GM19468 (cell line): ENCODE measurements at regions not wholly inside any gene's neighbourhood (a gene's known extent, or its start where the extent isn't known, plus 50 kb on each side); places are given as distances from the start of the nearest gene placed in this dataset.
"Not testable (repeated sequence)": the region's sequence is repeated elsewhere in the genome, so short reads cannot be mapped to it uniquely, and the experiment has no call there.

Source experiments
- ATAC-seq: cut with Tn5 transposase; IDR thresholded peaks from one replicate; pipeline ENCODE4 v1.9.1; 2021; ENCODE audit warnings: mild to moderate bottlenecking, moderate library complexity, moderate number of reproducible peaks; ENCODE audit not compliant: unreplicated experiment; ENCODE audit errors: extremely low read depth

DNA sequence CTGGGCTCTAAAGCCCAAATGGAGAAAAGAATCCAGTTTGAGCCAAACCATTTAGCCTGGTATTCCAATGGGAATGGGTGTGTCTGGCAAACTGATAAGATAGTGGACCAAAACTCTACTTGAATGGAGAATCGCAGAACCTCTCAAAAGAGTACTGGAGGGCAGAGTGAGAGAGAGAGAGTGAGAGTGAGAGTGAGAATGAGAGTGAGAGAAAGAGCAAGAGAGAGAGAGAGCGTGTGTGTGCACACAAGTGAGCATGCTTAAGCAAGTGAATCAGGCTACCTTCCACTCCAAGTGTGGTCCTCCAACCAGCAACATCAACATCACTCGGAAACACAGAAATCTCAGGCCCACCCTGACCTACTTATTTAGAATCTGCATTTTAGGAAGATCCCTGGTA lies 58.8 kb downstream of the UQCRFS1 start:
- ATAC-seq, result no peak

DNA sequence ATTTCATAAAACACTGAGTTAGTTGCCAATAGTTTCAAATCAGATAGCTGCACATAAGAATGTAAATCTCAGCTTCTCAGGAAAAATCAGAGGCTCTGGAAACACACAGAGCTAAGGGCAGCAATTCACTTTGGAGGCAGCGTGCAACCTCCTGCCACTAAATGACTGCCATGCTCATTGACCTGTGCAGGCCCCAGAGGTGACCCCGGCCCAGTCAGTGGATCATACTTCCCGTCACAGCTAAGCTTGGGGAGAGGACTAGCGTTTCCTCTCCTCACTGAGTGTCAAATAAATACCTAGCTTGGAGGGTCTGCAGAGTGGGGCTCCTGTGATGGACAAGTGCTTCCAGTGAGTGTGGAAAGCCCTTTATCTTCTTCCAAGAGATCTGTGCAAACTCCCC lies 67.2 kb downstream of the UQCRFS1 start:
- ATAC-seq, result no peak

DNA sequence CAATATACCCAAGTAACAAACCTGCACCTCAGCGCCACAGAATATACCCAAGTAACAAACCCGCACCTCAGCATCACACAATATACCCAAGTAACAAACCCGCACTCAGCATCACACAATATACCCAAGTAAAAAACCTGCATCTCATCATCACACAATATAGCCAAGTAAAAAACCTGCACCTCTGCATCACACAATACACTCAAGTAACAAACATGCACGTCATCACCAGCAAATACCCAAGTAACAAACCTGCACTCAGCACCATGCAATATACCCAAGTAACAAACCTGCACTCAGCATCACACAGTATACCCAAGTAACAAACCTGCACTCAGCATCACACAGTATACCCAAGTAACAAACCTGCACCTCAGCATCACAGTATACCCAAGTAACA lies 69.8 kb downstream of the UQCRFS1 start:
- ATAC-seq, result no peak

DNA sequence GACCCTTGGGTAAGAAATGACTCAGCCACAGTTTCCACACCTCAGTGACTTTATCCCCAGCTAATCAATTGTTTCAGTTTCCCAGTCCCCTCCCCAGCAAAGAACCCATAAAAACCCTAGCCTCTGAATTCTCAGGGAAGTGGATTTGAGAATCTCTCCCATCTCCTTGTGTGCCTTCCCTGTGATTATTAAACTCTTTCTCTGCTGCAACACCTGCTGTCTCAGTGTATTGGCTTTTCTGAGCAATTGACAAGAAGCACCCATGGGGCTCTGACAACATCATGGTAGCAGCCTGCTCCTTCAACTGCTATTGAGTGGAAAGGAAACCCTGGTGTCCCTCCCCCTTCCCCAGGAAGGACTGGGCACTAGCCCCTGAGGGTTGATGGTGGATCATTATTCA lies 73.7 kb downstream of the UQCRFS1 start:
- ATAC-seq, result no peak

DNA sequence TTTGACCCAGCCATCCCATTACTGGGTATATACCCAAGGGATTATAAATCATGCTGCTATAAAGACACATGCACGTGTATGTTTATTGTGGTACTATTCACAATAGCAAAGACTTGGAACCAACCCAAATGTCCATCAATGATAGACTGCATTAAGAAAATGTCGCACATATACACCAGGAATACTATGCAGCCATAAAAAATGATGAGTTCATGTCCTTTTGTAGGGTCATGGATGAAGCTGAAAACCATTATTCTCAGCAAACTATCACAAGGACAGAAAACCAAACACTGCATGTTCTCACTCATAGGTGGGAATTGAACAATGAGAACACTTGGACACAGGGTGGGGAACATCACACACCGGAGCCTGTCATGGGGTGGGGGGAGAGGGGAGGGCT lies 74.7 kb downstream of the UQCRFS1 start:
- not testable (repeated sequence) for ATAC-seq

DNA sequence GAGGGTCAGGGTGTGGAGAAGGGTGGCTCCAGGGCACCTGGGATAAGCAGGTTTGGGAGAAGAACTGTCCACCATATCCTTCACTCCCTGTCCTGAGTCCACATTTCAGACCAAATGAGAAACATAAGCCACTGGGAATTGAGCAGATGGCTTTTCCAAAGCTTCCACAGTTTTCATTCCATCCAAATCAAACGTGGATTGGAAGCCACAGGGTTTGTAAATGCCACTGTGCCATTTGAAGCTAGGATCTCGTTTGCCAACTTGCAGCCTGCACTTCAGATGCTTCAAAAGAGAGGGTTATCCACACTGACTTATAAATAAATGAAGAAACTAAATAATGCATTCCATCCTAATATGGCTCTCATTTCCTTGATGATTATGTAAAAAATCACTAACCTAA lies 81.5 kb downstream of the UQCRFS1 start:
- no peak for ATAC-seq

DNA sequence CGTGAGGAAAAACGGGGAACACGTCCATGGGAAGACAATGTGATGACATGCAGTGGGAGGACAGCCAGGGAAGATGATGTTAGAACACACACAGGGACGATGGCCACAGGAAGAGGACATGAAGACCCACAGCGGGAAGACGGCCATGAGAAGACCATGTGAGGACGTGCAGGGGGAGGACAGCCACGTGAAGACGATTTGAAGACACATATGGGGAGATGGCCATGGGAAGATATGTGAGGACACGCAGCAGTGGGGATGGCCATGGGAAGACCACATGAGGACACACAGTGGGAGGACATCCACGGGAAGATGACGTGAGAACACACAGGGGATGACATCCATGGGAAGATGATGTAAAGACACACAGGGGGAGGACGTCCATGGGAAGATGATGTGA lies 83.8 kb downstream of the UQCRFS1 start:
- no peak for ATAC-seq

DNA sequence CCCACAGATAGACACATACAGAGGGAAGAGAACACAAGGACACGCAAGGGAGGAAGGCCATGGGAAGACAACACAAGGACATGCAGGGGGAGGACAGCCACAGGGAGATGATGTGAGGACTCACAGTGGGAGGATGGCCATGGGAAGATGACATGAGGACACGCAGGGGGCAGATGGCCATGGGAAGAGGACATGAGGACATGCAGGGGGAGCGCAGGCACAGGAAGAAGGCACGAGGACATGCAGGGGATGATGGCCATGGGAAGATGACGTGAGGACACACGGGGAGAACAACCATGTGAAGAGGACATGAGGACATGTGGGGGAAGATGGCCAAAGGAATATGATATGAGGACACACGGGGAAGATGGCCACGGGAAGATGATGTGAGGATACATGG lies 84.7 kb downstream of the UQCRFS1 start:
- ATAC-seq, result no peak

DNA sequence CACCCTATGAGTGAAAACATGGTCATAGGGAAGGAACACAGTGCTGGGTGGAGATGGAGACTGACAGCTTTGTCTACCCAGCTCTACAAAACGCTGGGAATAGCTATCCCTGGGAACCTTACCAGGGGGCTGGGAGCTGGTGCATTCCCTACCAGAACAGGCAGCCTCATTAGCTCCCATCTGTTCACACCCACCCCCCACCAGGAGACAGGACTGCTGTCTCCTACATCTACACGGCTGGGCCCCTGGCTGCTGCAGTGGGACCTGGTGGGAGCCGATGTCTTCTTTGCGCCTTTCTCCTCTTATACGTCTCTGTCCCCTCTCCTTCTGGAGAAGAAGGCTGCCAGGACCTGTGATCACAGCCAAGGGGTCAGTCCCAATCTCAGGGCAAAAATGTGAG lies 90.8 kb downstream of the UQCRFS1 start:
- no peak for ATAC-seq

DNA sequence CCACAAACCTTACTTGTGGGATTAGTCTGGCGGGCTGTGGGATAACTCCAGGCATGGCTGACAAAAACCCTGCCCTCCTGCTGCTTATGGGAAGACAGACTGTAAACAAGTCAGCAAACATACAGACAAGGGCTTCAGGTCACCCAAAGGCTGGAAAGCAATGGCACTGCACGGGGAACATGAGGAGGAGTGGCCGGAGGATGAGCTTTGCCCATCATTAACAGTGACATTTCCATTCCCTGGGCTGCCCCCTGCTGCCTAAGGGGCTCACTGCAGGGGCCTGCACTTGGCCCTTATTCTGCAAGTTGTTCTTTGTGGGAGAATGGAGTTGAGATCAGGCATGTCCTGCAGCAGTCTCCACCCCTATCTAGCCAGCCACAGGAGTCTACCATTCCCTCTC lies 91.3 kb downstream of the UQCRFS1 start:
- no peak for ATAC-seq

DNA sequence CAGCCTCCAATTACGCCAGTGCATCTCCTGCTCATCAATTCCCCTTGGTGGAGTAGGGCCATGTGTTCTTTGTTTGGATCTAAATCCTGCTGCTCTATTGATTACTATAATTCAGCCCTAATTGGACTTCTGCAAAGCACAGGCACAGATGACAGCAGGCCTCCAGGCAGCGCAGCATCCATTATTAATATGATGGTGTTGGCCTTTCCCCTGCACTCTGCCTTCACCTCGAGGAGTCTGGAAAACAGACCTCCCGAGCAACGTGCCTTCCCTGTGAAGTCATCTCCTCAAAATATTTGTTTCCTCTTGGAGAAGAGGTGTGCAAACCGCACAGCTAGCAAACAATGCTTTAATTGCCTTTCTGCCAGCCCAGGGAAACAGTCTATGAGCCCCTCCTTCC lies 92.5 kb downstream of the UQCRFS1 start:
- no peak for ATAC-seq

DNA sequence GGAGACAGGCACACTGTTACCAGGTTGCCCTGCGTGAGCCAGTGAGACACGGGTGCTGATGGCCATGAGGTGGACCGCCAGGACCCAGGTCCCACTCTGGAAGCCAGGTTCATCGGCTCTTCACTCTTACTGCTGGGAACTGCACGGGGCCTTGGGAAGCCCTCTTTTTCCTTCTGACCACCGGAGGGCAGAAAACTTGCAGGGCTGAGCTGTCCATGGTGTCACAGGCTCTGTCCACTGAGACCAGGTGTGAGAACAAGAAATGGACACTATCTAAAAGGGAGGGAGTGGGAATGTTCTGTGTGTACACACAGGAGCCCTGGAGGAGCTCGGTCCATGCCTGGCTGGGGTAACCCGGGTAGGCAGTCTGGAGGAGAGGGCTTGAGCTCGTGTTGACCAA lies 93.4 kb downstream of the UQCRFS1 start:
- no peak for ATAC-seq

DNA sequence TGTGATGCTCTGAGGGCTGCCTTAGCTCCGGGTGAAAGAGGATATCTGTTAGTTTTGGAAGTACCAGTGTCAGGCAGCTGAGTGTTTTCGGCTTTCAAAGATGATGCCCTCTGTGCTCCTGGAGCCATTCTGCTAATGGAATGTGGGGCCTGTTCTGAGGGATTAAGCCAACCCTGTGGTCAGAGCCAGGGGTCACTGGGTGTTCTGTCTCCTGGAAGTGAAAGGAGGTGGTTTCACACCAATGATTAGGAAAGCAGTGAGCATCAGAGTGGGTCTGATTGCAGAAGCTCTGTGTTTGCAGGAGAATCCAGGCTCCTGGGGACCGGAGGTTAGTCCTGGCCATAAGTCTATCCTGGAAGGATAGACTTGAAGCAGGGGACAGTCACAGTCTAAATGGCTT lies 94.6 kb downstream of the UQCRFS1 start:
- ATAC-seq, result no peak

DNA sequence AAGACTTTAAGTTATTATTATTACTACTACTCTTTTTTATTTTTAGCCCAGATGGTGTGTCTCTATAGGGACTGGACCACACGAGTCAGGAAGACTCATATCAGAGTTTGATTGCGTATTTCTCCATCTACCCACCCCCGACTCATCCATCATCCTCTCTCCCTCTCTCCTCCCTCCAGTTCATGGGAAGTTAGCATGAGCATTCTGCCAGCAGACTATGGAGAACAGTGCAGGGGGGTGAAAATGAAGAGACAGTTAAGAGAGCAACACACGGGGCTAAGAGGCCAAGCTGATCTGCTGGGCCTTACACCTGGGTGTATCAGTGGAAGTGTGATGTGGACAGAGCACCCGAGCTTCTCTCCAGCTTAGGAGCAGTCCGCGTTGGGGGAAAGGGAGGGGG lies 95.0 kb downstream of the UQCRFS1 start:
- ATAC-seq, result no peak

DNA sequence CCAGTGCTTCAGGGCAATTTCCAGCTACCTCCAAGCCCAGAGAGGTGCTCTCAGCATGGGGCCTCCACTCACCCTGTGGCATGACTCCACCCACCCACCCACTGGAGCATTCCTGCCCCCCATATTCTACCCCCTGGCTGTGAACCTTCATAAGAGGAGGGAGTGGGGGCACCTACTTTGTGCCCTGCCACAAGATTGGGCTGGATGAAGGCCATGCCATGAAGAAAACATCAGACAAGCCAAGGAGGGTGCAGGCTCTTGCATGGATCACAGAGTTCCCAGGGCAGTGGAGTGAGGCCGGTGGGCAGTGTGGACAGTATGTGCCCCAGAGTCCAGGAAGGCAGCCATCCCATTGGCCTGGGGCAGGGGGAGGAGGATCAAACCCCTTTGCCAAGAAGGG lies 97.8 kb downstream of the UQCRFS1 start:
- no peak for ATAC-seq

DNA sequence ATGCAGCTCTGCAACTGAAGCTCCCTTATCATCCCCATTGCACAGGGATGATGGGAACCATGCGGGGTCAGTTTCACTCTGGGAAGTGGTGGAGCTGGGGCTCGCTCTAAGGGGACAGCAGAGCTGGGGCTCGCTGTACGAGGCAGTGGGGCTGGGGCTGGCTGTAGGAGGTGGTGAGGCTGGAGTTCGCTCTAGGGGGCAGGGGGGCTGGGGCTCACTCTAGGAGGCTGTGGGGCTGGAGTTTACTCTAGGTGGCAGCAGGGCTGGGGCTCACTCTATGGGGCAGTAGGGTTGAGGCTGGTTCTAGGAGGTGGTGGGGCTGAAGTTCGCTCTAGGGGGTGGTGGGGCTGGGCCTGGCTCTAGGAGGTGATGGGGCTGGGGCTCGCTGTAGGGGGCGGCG lies 99.1 kb downstream of the UQCRFS1 start:
- ATAC-seq, result no peak

DNA sequence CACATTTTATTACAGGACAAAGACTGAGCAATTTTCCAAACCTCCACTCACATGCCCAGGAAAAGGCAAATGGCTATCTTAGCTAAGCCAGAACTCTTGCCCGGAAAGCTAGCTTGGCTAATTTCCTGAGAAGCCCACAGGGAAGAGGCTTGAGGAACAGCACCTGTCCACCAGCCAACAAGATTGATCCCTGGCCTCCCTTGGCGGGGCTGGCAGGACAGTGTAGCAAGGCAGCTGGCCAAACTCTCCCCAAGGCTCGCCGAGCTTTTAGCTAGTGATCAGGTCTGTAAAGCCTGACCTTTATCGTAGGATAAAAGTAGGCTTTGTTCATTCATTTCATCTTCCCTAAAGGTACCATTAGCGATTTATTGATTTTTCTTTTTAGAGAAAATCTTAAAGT lies 101.4 kb downstream of the UQCRFS1 start:
- no peak for ATAC-seq

DNA sequence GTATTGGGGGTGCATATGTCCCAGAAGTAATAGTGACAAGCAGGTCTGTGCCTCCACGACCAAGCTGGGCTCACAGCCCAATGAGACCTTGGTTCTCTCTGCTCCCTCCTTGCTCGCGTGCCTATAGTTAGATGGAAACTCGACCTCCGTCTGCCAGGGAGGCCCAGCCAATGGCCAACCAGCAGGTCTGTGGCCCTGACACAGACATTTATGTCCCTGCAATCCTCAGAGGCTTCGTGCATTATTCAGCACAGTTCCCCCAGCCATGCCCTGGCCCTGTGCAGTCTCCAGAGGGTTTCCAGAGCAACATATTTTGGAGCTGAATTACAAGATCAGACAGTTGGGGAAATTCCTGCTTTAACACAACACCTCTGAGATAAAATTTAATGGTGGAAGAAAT lies 105.1 kb downstream of the UQCRFS1 start:
- no peak for ATAC-seq

DNA sequence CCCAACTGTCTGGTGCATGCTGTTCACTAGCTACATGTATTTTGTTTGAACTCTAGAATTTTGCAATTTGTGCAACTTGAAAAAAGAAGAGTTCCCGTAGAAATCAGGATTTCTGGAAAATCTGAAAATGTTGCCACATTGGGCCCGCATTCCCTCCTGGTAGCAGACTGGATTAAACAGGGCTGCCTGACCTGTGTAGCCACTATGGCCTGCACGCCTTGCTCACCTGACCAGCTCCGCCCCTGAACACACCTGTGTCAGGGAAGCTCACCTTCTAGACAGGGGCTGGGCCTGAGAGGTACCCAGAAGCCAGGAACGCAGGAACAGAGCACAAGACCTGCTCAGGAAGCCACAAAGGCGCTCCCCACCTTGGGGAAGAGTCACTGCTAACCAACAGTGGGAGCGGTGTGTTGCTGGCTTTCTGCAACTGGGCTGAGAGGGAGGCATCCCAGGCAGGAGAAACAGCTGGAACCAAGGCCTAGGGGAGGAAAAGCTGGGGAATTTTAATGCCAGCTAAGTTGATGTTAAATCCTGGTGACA lies 106.5 kb downstream of the UQCRFS1 start:
- no peak for ATAC-seq

DNA sequence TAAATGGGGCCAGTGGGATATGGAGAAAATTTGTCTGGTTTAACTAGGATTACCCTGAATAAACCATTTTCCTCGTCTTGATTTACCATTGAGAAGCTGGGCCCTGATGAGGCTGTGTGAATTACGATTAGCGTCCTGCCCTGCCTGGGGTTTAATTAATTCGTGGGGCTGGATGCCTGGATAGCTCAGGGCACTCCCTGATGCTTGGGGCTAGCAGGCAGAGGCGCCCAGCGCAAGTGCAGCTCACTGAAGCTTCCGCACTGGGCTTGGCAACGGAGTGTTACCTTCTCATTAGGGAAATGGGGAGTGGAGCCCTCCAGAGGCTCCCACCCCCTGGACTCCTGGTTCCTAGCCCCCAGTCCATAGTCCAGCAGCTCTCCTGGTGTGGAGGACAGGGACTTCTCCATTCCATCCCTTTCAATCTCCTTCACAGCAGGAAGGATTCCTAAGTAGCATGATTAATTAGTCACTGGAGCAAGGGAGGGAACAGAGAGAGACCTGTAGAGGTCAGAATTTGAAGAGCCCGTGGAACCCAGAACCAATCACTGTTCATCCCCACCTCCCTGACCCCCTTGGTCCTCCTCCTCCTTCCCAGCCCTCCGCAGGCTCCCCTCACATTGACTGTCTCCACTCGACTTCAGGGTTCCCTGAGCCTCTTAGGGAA lies 107.2 kb downstream of the UQCRFS1 start:
- no peak for ATAC-seq

DNA sequence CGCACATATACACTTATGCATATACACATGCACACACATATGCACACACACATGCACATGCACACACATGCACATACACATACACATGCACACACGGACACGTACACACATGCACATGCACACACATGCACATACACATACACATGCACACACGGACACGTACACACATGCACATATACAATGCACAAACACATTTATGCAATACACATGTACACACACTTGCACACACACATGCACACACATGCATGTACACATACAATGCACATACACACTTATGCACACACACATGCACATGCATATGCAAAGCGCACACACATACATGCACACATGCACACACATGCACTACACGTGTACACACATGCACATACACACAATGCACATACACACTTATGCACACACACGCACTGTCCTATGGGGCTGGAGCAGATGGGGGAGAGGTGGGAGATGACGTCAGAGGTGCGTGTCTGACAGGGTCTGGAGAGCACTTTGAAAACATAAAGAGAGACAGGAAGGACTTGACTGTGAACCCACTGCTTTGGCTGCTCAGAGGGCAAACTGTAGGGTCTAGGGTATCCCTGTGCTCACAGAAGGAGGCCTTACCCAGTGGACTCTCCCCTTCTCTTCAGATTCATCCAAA lies 108.2 kb downstream of the UQCRFS1 start:
- ATAC-seq, result no peak

DNA sequence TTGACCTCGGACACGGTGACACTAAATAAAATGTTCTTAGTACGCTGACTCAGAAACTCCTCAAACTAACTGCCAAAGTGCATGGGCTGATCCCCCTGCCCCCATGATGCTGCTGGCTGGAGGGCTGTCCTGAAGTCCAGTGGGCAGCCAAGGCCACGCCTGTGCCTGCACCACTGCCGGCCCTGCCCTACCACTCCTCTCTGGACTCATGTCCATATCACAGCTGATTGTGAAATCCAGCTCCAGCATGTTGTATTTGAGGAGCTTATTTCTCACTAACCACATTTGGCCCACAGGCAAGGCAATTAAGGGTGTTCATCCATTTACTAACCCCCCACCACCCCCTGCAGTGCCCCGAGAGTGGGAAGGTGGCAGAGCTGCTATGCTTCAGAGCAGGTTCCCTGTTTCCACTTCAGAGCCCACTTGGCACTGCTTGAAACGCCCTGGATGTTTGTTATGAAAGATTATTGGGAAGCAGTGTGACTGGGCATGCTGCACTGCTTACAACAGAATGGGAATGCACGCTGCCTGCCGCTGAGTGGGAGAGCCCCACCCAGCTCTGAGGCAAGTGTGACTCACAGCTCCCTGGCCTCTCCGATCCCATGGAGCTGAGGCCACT lies 114.0 kb downstream of the UQCRFS1 start:
- no peak for ATAC-seq
